ENCODE measurements at regions not wholly inside any gene's neighbourhood (a gene's known extent, or its start where the extent isn't known, plus 50 kb on each side); places are given as distances from the start of the nearest gene placed in this dataset.

- TF ChIP-seq CTCF (IDR thresholded peaks at IDR 0.05; ENCODE audit: low read length) (no peak), EZH2 (optimal IDR thresholded peaks at IDR 0.05; ENCODE audit: low read depth, low read length) (no peak), EZH2phosphoT487 (IDR thresholded peaks at IDR 0.05; ENCODE audit: low read length) (no peak)
These were observed 110.7 kb upstream of the IVNS1ABP start for GRCh38 chr1:185427776-185428175.
